Kidney (tissue), 13 donors: ENCODE measurements at regions not wholly inside any gene's neighbourhood (a gene's known extent, or its start where the extent isn't known, plus 50 kb on each side); places are given as distances from the start of the nearest gene placed in this dataset.

Experiments
- DNase-seq, 5 donors: peaks; one replicate each; pipeline ENCODE4 v3.0.0-alpha.2; 2013 to 2020
- FAIRE-seq: peaks from 2 replicates; lab custom pipeline; 2012; peaks lifted over from hg19 to GRCh38; lab: Jason Lieb, UNC
- H3K27ac ChIP-seq, 2 donors: one replicate each; pipeline ENCODE4 v1.7.0; 2013; ENCODE audit warnings: low read depth in 2 of 2, low read length in 2 of 2, inconsistent platforms in 1 of 2
- H3K27me3 ChIP-seq: one replicate; pipeline ENCODE4 v1.7.1; 2013; ENCODE audit warnings: low read length, inconsistent platforms; ENCODE audit not compliant: control insufficient read depth, insufficient read depth
- H3K36me3 ChIP-seq, 3 donors: one replicate each; pipeline versions ENCODE4 v1.7.0 to v1.7.1; 2013; ENCODE audit warnings: low read length in 3 of 3, control low read depth in 1 of 3, inconsistent platforms in 1 of 3; ENCODE audit not compliant: insufficient read depth in 3 of 3, control insufficient read depth in 2 of 3
- H3K4me1 ChIP-seq, 3 donors: one replicate each; pipeline versions ENCODE4 v1.7.0 to v1.7.1; 2013; ENCODE audit warnings: low read length in 3 of 3, inconsistent platforms in 1 of 3, low read depth in 1 of 3; ENCODE audit not compliant: control insufficient read depth in 2 of 3, insufficient read depth in 2 of 3
- H3K4me3 ChIP-seq, 3 donors: one replicate each; pipeline versions ENCODE4 v1.7.0 to v1.8.1; 2013; ENCODE audit warnings: low read length in 3 of 3, control low read depth in 1 of 3, inconsistent platforms in 1 of 3
- H3K9ac ChIP-seq, 3 donors: one replicate each; pipeline versions ENCODE4 v1.7.0 to v1.7.1; 2013; ENCODE audit warnings: low read length in 3 of 3, control low read depth in 1 of 3, inconsistent platforms in 1 of 3
- H3K9me3 ChIP-seq, 3 donors: one replicate each; pipeline versions ENCODE4 v1.7.0 to v1.7.1; 2013; ENCODE audit warnings: low read length in 3 of 3, control low read depth in 1 of 3, inconsistent platforms in 1 of 3; ENCODE audit not compliant: control insufficient read depth in 2 of 3, insufficient read depth in 1 of 3
- intact Hi-C: fragments of 100-400 bp; cut with DNase I; formaldehyde crosslinking; loops from one replicate; pipeline ENCODE4 v1.11.1; 2022
- TF ChIP-seq, protein P1 (sequence below): IDR thresholded peaks from 3 replicates; pipeline ENCODE4 v1.5.1; 2012; ENCODE audit warnings: mild to moderate bottlenecking, moderate library complexity, borderline replicate concordance; ENCODE audit not compliant: insufficient read depth; ENCODE audit errors: extremely low read depth
- donor health status: control.
- donor health status: control.
- donor health status: control.
- donor health status: control.
- donor health status: control.
- donor health status: DM: yes; HTN: yes; CAD: no.
- donor health status: Normal renal cell carcinoma (clear cell type).

GRCh38 chr2:118278046-118278445 is 189.8 kb downstream of the INSIG2 start:
- no peaks in the 10 kb centered on the region for H3K27me3 ChIP-seq
- H3K9me3 ChIP-seq: no peaks in the 10 kb centered on the region
- H3K4me1 ChIP-seq: no peaks in the 10 kb centered on the region
- no peak overlapping the region for H3K4me3 ChIP-seq
- TF ChIP-seq, protein P1, sequence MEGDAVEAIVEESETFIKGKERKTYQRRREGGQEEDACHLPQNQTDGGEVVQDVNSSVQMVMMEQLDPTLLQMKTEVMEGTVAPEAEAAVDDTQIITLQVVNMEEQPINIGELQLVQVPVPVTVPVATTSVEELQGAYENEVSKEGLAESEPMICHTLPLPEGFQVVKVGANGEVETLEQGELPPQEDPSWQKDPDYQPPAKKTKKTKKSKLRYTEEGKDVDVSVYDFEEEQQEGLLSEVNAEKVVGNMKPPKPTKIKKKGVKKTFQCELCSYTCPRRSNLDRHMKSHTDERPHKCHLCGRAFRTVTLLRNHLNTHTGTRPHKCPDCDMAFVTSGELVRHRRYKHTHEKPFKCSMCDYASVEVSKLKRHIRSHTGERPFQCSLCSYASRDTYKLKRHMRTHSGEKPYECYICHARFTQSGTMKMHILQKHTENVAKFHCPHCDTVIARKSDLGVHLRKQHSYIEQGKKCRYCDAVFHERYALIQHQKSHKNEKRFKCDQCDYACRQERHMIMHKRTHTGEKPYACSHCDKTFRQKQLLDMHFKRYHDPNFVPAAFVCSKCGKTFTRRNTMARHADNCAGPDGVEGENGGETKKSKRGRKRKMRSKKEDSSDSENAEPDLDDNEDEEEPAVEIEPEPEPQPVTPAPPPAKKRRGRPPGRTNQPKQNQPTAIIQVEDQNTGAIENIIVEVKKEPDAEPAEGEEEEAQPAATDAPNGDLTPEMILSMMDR: no peak
- no peaks in the 10 kb centered on the region for H3K36me3 ChIP-seq
- intact Hi-C loops: no loop called here
- DNase-seq: no peak
- H3K9ac ChIP-seq: no peak overlapping the region
- H3K27ac ChIP-seq: no peak overlapping the region
- FAIRE-seq: no peak

DNA sequence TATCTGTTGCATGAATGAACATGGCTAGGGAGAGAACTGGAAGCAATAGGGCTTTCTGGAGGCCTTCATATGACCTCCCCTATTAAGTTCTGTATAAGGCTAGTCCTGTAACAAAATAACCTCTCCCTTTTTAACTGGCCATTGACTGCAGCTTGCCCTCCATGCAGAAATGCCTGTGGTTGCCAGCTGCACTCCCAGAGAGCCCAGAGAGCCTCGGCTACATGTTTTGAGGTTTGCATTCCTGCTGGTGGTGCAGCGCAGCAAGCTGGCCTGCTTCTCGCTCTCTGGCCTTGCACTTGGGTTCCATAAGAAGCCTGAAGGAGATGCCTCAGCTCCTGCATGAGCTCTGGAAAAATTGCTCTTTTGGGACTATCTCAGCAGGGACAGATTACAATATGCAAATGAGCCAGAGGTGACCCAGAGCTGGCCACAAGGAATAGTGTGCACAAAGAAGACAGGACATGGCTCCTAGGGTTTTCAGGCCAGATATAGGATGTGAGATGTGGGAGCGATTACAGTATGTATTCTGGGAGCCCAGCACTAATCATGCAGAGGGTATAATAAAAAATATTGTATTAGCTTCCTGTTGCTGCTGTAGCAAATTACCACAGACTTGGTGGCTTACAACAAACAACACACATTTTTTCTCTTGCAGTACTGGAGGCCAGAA is 186.7 kb downstream of the INSIG2 start:
- Histone ChIP-seq H3K27me3 (no peaks in the 10 kb centered on the region), H3K9ac (no peak overlapping the region), H3K4me3 (no peak overlapping the region), H3K9me3 (no peaks in the 10 kb centered on the region), H3K36me3 (no peaks in the 10 kb centered on the region), H3K4me1 (no peaks in the 10 kb centered on the region), H3K27ac (no peak overlapping the region)
- FAIRE-seq (no peak), DNase-seq (no peak)
- intact Hi-C loops: no loop called here
- TF ChIP-seq, protein P1: no peak

- FAIRE-seq: no peak
These were observed 184.1 kb downstream of the INSIG2 start for GRCh38 chr2:118272391-118272790.

More at GRCh38 chr2:118272391-118272790, 184.1 kb downstream of the INSIG2 start:
- no peak overlapping the region for H3K27ac ChIP-seq
- no peak overlapping the region for H3K4me3 ChIP-seq
- H3K36me3 ChIP-seq: no peaks in the 10 kb centered on the region
- TF ChIP-seq, protein P1: no peak
- H3K9me3 ChIP-seq: no peaks in the 10 kb centered on the region
- no peak for DNase-seq
- no peaks in the 10 kb centered on the region for H3K27me3 ChIP-seq
- no peak overlapping the region for H3K9ac ChIP-seq
- intact Hi-C loops: no loop called here
- H3K4me1 ChIP-seq: no peaks in the 10 kb centered on the region
